ENCODE measurements at regions not wholly inside any gene's neighbourhood (a gene's known extent, or its start where the extent isn't known, plus 50 kb on each side); places are given as distances from the start of the nearest gene placed in this dataset.

GRCh38 chr18:56473400-56474024, 164.9 kb downstream of the TXNL1 start (continued):
- TF ChIP-seq USF2 (IDR thresholded peaks at IDR 0.05; ENCODE audit: low read length): no peak

Data from H1 (cell line).